GM12878 (cell line): ENCODE measurements at regions not wholly inside any gene's neighbourhood (a gene's known extent, or its start where the extent isn't known, plus 50 kb on each side); places are given as distances from the start of the nearest gene placed in this dataset.

ENCODE experiments used
- ATAC-seq: fragments of 200-7000 bp; cut with Tn5 transposase; 3 replicates; pipeline ENCODE4 v1.9.1; 2020; ENCODE audit warnings: mild to moderate bottlenecking, moderate library complexity
- BruUV-seq: library from RNA; stranded (reverse); fragments of 400-500 nt; replicated peaks from 2 replicates; lab custom pipeline; 2021; lab: Mats Ljungman, UMichigan
- CTCF ChIA-PET: fragments of 300-600 bp; sonication (Branson Sonifier 250); formaldehyde crosslinking; extraction: SDS; loops from one replicate; lab custom pipeline; 2021; ENCODE audit warnings: inconsistent platforms; lab: Yijun Ruan, JAX
- POLR2A ChIA-PET: fragments of 350-600 bp; formaldehyde crosslinking; extraction: SDS; loops from one replicate; lab custom pipeline; 2021; ENCODE audit warnings: inconsistent platforms; lab: Charles Lee
- RAD21 ChIA-PET: fragments of 300-600 bp; sonication (Branson Sonifier 250); formaldehyde crosslinking; loops from one replicate; lab custom pipeline; 2023; ENCODE audit warnings: antibody characterized with exemption; ENCODE audit not compliant: unreplicated experiment; lab: Charles Lee
- SMC1A ChIA-PET: fragments of 300-600 bp; sonication (Branson Sonifier 250); formaldehyde crosslinking; loops from one replicate; lab custom pipeline; 2023; ENCODE audit not compliant: unreplicated experiment, uncharacterized antibody; lab: Charles Lee
- DNase-seq: peaks from one replicate; pipeline ENCODE4 v3.0.0-alpha.2; 2011; ENCODE audit warnings: low read depth, low spot score
- FAIRE-seq: peaks from 3 replicates; lab custom pipeline; 2011; peaks lifted over from hg19 to GRCh38; lab: Jason Lieb, UNC
- H2AFZ ChIP-seq: 2 replicates; pipeline ENCODE4 v1.6.0; 2011; ENCODE audit warnings: low read depth, low read length, control low read depth; ENCODE audit not compliant: control insufficient read depth
- H3K27ac ChIP-seq: 2 replicates; pipeline ENCODE4 v1.5.1; 2011; ENCODE audit warnings: control low read depth; ENCODE audit not compliant: control insufficient read depth, insufficient read depth
- H3K27me3 ChIP-seq, 2 experiments: replicated peaks in 1 of 2; 2 replicates each; pipeline versions ENCODE4 v1.6.0 to v1.6.1; 2011; ENCODE audit warnings: low read length in 1 of 2; ENCODE audit not compliant: control insufficient read depth in 2 of 2, insufficient read depth in 2 of 2
- H3K36me3 ChIP-seq, 2 experiments: 2 replicates each; pipeline ENCODE4 v1.5.1; 2011; ENCODE audit warnings: low read length in 1 of 2; ENCODE audit not compliant: control insufficient read depth in 2 of 2, insufficient read depth in 2 of 2
- H3K4me1 ChIP-seq: 2 replicates; pipeline ENCODE4 v1.6.1; 2011; ENCODE audit warnings: mild to moderate bottlenecking, low read length, moderate library complexity, mixed read lengths; ENCODE audit not compliant: control insufficient read depth, insufficient read depth
- H3K4me2 ChIP-seq: 2 replicates; pipeline ENCODE4 v1.6.0; 2011; ENCODE audit warnings: control low read depth; ENCODE audit not compliant: control insufficient read depth, insufficient read depth
- H3K4me3 ChIP-seq: fragments of 200-600 bp; sonication (generic); 2 replicates; pipeline ENCODE4 v1.5.1; 2016
- H3K79me2 ChIP-seq: 2 replicates; pipeline ENCODE4 v1.6.0; 2011; ENCODE audit warnings: low read length; ENCODE audit not compliant: control insufficient read depth, insufficient read depth
- H3K9ac ChIP-seq: 2 replicates; pipeline ENCODE4 v1.8.0; 2011; ENCODE audit warnings: low read length, control low read depth, mixed read lengths; ENCODE audit not compliant: control insufficient read depth, insufficient read depth
- H3K9me3 ChIP-seq: replicated peaks from 3 replicates; pipeline ENCODE4 v1.5.1; 2011; ENCODE audit warnings: mild to moderate bottlenecking, low read length; ENCODE audit not compliant: control insufficient read depth, insufficient read depth
- H4K20me1 ChIP-seq: 2 replicates; pipeline ENCODE4 v1.6.0; 2011; ENCODE audit not compliant: control insufficient read depth, insufficient read depth
- BACH1 ChIP-seq: fragments of 450-650 bp; IDR thresholded peaks from 2 replicates; pipeline ENCODE4 v1.6.1; 2017; ENCODE audit warnings: mild to moderate bottlenecking, borderline replicate concordance
- DPF2 ChIP-seq: fragments of 450-650 bp; IDR thresholded peaks from 2 replicates; pipeline ENCODE4 v1.6.1; 2017; ENCODE audit warnings: mild to moderate bottlenecking
- HCFC1 ChIP-seq: fragments of 150-350 bp; IDR thresholded peaks from 2 replicates; pipeline ENCODE4 v1.6.1; 2014; ENCODE audit warnings: low read length
- JUNB ChIP-seq: IDR thresholded peaks from 2 replicates; pipeline ENCODE4 v1.6.1; 2016; ENCODE audit warnings: antibody characterized with exemption, mild to moderate bottlenecking
- MXI1 ChIP-seq: fragments of 150-350 bp; IDR thresholded peaks from 2 replicates; pipeline ENCODE4 v1.6.1; 2011; ENCODE audit warnings: low read depth, mild to moderate bottlenecking, inconsistent platforms, low read length, improper control_type of control experiment
- PKNOX1 ChIP-seq: fragments of 450-650 bp; IDR thresholded peaks from 2 replicates; pipeline ENCODE4 v1.6.1; 2016; ENCODE audit warnings: mild to moderate bottlenecking
- SP1 ChIP-seq: IDR thresholded peaks from one replicate; pipeline ENCODE4 v1.6.1; 2011; ENCODE audit warnings: low read depth, low read length
- SUZ12 ChIP-seq: fragments of 200-600 bp; sonication (generic); IDR thresholded peaks from one replicate; pipeline ENCODE4 v1.6.1; 2018; ENCODE audit warnings: antibody characterized with exemption, mild to moderate bottlenecking; ENCODE audit not compliant: unreplicated experiment
- WRNIP1 ChIP-seq: IDR thresholded peaks from 2 replicates; pipeline ENCODE4 v1.6.1; 2011; ENCODE audit warnings: low read depth, low read length, improper control_type of control experiment, borderline replicate concordance
- WGBS: methylation state at CpG from one replicate; pipeline ENCODE4 v1.1.6; 2016; ENCODE audit warnings: low lambda C conversion rate; ENCODE audit not compliant: insufficient replicate concordance, insufficient coverage; ENCODE audit errors: missing lambda C conversion rate; 5-methylcytosine and 5-hydroxymethylcytosine counted together
- in situ Hi-C: fragments of 300-500 bp; cut with MboI; formaldehyde crosslinking; loops from 9 replicates; pipeline ENCODE4 v1.14.3; 2018; ENCODE audit warnings: mixed read lengths
- intact Hi-C: fragments of 100-400 bp; cut with micrococcal nuclease; formaldehyde crosslinking; loops from one replicate; pipeline ENCODE4 v1.14.2; 2022; ENCODE audit not compliant: unreplicated experiment
- TF ChIP-seq, protein P1 (sequence below): IDR thresholded peaks from 2 replicates; pipeline ENCODE4 v1.6.1; 2011; ENCODE audit warnings: borderline replicate concordance, low read depth, mild to moderate bottlenecking, moderate library complexity, mixed read lengths, low read length; ENCODE audit not compliant: insufficient read depth; ENCODE audit errors: extremely low read length
- TF ChIP-seq, protein P2 (sequence below): IDR thresholded peaks from 2 replicates; pipeline ENCODE4 v1.6.1; 2012; ENCODE audit warnings: low read length, inconsistent platforms
- TF ChIP-seq, protein P3 (sequence below): fragments of 450-650 bp; IDR thresholded peaks from 2 replicates; pipeline ENCODE4 v1.6.1; 2014; ENCODE audit warnings: mild to moderate bottlenecking
- TF ChIP-seq, protein P4 (sequence below): fragments of 450-650 bp; formaldehyde crosslinking; IDR thresholded peaks from 2 replicates; pipeline ENCODE4 v1.4.0; 2020; ENCODE audit warnings: mild to moderate bottlenecking, moderate library complexity

GRCh38 chr16:51508490-51509212 is 357.6 kb upstream of the SALL1 start:
- ATAC-seq (no peak), DNase-seq (no peak), FAIRE-seq (no peak)
- no peaks in the 10 kb centered on the region for H3K27me3 ChIP-seq
- WGBS, result 9% methylated on average over 4 of the region's 4 CpGs
- no peak overlapping the region for H3K4me2 ChIP-seq
- POLR2A ChIA-PET, result no interaction called here
- no peaks in the 10 kb centered on the region for H4K20me1 ChIP-seq
- H3K79me2 ChIP-seq, result no peaks in the 10 kb centered on the region
- SMC1A ChIA-PET, result interaction anchor here (1.4 kb wide), 1 partner anchor 16 kb away, joined by 5 read pairs; no protein-coding TSS in a partner anchor
- H2AFZ ChIP-seq, result no peak overlapping the region
- no peaks in the 10 kb centered on the region for H3K4me1 ChIP-seq
- RAD21 ChIA-PET, result no interaction called here
- in situ Hi-C loops, result no loop called here
- H3K36me3 ChIP-seq, result no peaks in the 10 kb centered on the region
- CTCF ChIA-PET, result no interaction called here
- H3K9ac ChIP-seq, result no peak overlapping the region
- H3K27ac ChIP-seq, result no peak overlapping the region
- intact Hi-C loops, result no loop called here
- no peaks in the 10 kb centered on the region for H3K9me3 ChIP-seq
- no TSS peak for BruUV-seq
- H3K4me3 ChIP-seq, result no peak overlapping the region
- TF ChIP-seq SUZ12 (no peak), BACH1 (no peak), DPF2 (no peak), WRNIP1 (no peak), HCFC1 (no peak), JUNB (no peak), SP1 (no peak), PKNOX1 (no peak), MXI1 (no peak)
- TF ChIP-seq, protein P1, sequence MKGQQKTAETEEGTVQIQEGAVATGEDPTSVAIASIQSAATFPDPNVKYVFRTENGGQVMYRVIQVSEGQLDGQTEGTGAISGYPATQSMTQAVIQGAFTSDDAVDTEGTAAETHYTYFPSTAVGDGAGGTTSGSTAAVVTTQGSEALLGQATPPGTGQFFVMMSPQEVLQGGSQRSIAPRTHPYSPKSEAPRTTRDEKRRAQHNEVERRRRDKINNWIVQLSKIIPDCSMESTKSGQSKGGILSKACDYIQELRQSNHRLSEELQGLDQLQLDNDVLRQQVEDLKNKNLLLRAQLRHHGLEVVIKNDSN, result no peak
- TF ChIP-seq, protein P2, sequence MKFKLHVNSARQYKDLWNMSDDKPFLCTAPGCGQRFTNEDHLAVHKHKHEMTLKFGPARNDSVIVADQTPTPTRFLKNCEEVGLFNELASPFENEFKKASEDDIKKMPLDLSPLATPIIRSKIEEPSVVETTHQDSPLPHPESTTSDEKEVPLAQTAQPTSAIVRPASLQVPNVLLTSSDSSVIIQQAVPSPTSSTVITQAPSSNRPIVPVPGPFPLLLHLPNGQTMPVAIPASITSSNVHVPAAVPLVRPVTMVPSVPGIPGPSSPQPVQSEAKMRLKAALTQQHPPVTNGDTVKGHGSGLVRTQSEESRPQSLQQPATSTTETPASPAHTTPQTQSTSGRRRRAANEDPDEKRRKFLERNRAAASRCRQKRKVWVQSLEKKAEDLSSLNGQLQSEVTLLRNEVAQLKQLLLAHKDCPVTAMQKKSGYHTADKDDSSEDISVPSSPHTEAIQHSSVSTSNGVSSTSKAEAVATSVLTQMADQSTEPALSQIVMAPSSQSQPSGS, result no peak
- TF ChIP-seq, protein P3, sequence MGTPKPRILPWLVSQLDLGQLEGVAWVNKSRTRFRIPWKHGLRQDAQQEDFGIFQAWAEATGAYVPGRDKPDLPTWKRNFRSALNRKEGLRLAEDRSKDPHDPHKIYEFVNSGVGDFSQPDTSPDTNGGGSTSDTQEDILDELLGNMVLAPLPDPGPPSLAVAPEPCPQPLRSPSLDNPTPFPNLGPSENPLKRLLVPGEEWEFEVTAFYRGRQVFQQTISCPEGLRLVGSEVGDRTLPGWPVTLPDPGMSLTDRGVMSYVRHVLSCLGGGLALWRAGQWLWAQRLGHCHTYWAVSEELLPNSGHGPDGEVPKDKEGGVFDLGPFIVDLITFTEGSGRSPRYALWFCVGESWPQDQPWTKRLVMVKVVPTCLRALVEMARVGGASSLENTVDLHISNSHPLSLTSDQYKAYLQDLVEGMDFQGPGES, result no peak
- TF ChIP-seq, protein P4, sequence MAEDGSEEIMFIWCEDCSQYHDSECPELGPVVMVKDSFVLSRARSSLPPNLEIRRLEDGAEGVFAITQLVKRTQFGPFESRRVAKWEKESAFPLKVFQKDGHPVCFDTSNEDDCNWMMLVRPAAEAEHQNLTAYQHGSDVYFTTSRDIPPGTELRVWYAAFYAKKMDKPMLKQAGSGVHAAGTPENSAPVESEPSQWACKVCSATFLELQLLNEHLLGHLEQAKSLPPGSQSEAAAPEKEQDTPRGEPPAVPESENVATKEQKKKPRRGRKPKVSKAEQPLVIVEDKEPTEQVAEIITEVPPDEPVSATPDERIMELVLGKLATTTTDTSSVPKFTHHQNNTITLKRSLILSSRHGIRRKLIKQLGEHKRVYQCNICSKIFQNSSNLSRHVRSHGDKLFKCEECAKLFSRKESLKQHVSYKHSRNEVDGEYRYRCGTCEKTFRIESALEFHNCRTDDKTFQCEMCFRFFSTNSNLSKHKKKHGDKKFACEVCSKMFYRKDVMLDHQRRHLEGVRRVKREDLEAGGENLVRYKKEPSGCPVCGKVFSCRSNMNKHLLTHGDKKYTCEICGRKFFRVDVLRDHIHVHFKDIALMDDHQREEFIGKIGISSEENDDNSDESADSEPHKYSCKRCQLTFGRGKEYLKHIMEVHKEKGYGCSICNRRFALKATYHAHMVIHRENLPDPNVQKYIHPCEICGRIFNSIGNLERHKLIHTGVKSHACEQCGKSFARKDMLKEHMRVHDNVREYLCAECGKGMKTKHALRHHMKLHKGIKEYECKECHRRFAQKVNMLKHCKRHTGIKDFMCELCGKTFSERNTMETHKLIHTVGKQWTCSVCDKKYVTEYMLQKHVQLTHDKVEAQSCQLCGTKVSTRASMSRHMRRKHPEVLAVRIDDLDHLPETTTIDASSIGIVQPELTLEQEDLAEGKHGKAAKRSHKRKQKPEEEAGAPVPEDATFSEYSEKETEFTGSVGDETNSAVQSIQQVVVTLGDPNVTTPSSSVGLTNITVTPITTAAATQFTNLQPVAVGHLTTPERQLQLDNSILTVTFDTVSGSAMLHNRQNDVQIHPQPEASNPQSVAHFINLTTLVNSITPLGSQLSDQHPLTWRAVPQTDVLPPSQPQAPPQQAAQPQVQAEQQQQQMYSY, result no peak
